KMS-11 (cell line): ENCODE measurements at regions not wholly inside any gene's neighbourhood (a gene's known extent, or its start where the extent isn't known, plus 50 kb on each side); places are given as distances from the start of the nearest gene placed in this dataset.

Experiments used
- H2AFZ ChIP-seq: fragments of 200-600 bp; sonication (generic); 2 replicates; pipeline ENCODE4 v1.6.1; 2016; ENCODE audit warnings: antibody characterized with exemption, mixed run types, low read depth
- H3K27ac ChIP-seq: fragments of 200-600 bp; sonication (generic); 2 replicates; pipeline ENCODE4 v1.6.1; 2016; ENCODE audit warnings: mild to moderate bottlenecking, mixed run types
- H3K27me3 ChIP-seq: fragments of 200-600 bp; sonication (generic); 2 replicates; pipeline ENCODE4 v1.6.1; 2017; ENCODE audit warnings: mild to moderate bottlenecking, low read depth, mixed run types, moderate library complexity; ENCODE audit not compliant: insufficient read depth
- H3K36me3 ChIP-seq: fragments of 200-600 bp; sonication (generic); 2 replicates; pipeline ENCODE4 v1.6.1; 2017; ENCODE audit warnings: mild to moderate bottlenecking, mixed run types; ENCODE audit not compliant: insufficient read depth
- H3K4me1 ChIP-seq: fragments of 200-600 bp; sonication (generic); 2 replicates; pipeline ENCODE4 v1.6.1; 2016; ENCODE audit warnings: mild to moderate bottlenecking, low read depth, mixed run types; ENCODE audit not compliant: poor library complexity, severe bottlenecking
- H3K4me2 ChIP-seq: fragments of 200-600 bp; sonication (generic); 2 replicates; pipeline ENCODE4 v1.7.0; 2016; ENCODE audit warnings: mild to moderate bottlenecking, mixed run types
- H3K4me3 ChIP-seq: fragments of 200-600 bp; sonication (generic); IDR thresholded peaks from 2 replicates; pipeline ENCODE4 v1.6.1; 2017; ENCODE audit warnings: low read depth, low read length, mixed read lengths; ENCODE audit not compliant: insufficient read depth
- H3K79me2 ChIP-seq: fragments of 200-600 bp; sonication (generic); 2 replicates; pipeline ENCODE4 v1.6.1; 2016; ENCODE audit warnings: low read depth, mixed run types; ENCODE audit not compliant: insufficient read depth
- H3K9ac ChIP-seq: fragments of 200-600 bp; sonication (generic); 2 replicates; pipeline ENCODE4 v1.6.1; 2016; ENCODE audit warnings: mild to moderate bottlenecking, mixed run types
- H4K20me1 ChIP-seq: fragments of 200-600 bp; sonication (generic); 2 replicates; pipeline ENCODE4 v1.6.1; 2016; ENCODE audit warnings: mild to moderate bottlenecking, mixed run types; ENCODE audit not compliant: insufficient read depth
- TF ChIP-seq, protein P1 (sequence below): fragments of 200-600 bp; sonication (generic); conservative IDR thresholded peaks from 2 replicates; pipeline ENCODE4 v1.6.1; 2017; ENCODE audit warnings: low read depth, mild to moderate bottlenecking, antibody characterized with exemption, low read length, moderate library complexity, mixed read lengths

DNA sequence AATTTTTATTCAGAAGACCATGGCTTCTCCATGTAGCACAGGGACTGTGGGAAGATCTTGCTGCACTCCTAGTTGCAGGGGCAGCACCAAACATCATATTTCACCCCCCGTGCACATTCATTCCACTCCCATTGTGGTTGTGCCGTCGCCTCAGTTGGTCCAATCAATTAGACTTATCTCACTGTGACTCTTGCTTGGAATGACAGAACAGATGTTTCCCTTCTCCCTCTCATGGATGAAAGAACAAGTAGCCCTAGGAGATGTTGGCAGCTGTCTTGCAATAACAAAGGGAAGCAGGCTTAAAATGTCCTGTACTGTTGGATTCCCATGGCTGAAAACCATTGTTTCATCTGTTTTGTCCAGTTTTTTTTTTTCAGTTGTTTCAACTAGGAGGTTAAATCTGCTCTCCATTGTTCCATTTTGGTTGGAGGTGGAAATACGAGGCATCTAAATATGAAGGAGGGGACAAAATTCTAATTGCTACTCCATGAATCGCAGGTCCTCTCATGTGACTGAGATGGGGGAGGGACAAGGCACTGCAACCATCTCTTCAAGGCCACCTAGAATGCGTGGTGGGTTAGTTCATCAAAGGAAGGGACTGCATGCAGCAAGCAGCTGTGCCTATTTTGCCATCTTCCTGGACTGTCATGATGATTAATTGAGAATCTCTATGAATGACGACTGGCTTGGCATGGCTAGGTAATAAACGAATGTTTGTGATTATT, 214.4 kb downstream of the NSG2 start:
- TF ChIP-seq, protein P1, sequence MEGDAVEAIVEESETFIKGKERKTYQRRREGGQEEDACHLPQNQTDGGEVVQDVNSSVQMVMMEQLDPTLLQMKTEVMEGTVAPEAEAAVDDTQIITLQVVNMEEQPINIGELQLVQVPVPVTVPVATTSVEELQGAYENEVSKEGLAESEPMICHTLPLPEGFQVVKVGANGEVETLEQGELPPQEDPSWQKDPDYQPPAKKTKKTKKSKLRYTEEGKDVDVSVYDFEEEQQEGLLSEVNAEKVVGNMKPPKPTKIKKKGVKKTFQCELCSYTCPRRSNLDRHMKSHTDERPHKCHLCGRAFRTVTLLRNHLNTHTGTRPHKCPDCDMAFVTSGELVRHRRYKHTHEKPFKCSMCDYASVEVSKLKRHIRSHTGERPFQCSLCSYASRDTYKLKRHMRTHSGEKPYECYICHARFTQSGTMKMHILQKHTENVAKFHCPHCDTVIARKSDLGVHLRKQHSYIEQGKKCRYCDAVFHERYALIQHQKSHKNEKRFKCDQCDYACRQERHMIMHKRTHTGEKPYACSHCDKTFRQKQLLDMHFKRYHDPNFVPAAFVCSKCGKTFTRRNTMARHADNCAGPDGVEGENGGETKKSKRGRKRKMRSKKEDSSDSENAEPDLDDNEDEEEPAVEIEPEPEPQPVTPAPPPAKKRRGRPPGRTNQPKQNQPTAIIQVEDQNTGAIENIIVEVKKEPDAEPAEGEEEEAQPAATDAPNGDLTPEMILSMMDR: no peak
- no peaks in the 10 kb centered on the region for H4K20me1 ChIP-seq

DNA sequence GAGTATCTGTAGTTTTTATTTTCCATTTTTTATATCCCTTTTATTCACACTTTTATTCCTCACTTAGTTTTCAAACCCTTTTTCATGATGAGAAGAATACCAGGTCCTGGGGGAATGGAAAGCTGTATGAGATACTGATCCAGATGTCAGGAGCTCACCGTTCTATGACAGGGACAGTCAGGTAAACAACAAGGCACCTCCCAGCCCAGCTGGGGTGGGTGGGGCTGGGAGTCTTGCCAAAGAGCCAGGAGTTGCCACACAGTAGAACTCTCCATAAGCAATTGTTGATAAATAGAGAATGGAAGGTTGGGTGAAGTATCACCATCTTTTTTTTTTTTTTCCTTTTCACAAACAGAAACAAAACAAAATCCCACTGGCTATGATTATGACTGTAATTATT, 225.8 kb downstream of the NSG2 start:
- Histone ChIP-seq H3K4me1 (peaks cover 66% of the 10 kb centered on the region), H2AFZ (no peak overlapping the region), H3K79me2 (no peaks in the 10 kb centered on the region), H3K27ac (peak overlapping the region; percentile 93; the same call in 1 of the 2 replicates), H4K20me1 (no peaks in the 10 kb centered on the region), H3K27me3 (no peaks in the 10 kb centered on the region), H3K9ac (no peak overlapping the region), H3K36me3 (no peaks in the 10 kb centered on the region), H3K4me2 (peak overlapping the region; percentile 96), H3K4me3 (no peak overlapping the region)
- TF ChIP-seq, protein P1: no peak

More for the DNA sequence above, 214.4 kb downstream of the NSG2 start:
- Histone ChIP-seq H3K36me3 (no peaks in the 10 kb centered on the region), H3K4me2 (no peak overlapping the region), H2AFZ (no peak overlapping the region), H3K4me1 (no peaks in the 10 kb centered on the region), H3K4me3 (no peak overlapping the region), H3K27me3 (no peaks in the 10 kb centered on the region), H3K79me2 (no peaks in the 10 kb centered on the region), H3K9ac (no peak overlapping the region), H3K27ac (no peak overlapping the region)

DNA sequence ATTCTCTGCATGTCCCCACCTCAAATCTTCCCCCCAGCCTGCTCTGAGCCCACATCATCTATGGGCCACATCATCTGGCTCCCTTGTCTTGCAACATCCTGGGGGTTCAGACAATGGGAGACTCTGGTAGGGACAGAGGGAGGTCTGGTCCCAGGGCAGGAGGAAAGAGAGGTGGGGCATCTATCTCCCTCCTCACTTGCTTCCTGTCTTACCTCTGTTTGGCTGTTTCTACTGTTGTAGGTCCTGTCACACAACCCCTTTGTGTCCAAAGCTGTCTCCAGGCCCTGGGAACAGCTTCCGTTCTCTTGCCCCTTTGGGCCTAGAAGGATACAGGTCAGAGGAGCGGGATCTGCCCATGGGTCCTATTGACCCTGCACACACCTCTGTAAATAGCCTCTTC, 227.2 kb downstream of the NSG2 start:
- H3K27me3 ChIP-seq: no peaks in the 10 kb centered on the region
- peak overlapping the region; percentile 96 for H3K4me2 ChIP-seq
- no peaks in the 10 kb centered on the region for H3K79me2 ChIP-seq
- H3K4me3 ChIP-seq: no peak overlapping the region
- H4K20me1 ChIP-seq: no peaks in the 10 kb centered on the region
- H3K27ac ChIP-seq: peak overlapping the region; percentile 93
- TF ChIP-seq, protein P1: no peak
- H3K4me1 ChIP-seq: peaks cover 66% of the 10 kb centered on the region
- peak overlapping the region; percentile 50; the same call in 1 of the 2 replicates for H3K9ac ChIP-seq
- H3K36me3 ChIP-seq: no peaks in the 10 kb centered on the region
- H2AFZ ChIP-seq: peak overlapping the region; percentile 35; the same call in 1 of the 2 replicates

DNA sequence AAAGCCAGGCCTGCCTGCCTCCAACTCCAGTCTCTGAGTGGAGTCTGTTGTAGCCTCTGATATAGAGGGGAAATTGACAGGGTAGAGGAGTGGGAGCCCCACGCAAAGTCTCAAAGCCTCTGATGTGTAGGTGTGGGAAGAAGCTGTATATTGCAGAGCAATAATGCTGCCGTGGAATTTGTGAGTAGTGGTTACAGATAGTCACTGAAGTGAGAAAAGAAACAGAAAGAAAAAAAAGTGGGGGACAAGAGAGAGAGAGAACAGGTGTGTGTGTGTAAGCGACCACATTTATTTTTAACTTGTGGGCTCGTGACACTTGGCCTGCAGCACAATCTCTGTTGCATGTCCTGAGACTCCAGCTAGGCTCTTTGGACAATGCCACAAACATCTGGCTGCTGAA, 227.8 kb downstream of the NSG2 start:
- no peak overlapping the region for H3K4me3 ChIP-seq

More for the DNA sequence above, 227.8 kb downstream of the NSG2 start:
- Histone ChIP-seq H3K27ac (peak overlapping the region; percentile 93), H3K36me3 (no peaks in the 10 kb centered on the region), H3K27me3 (no peaks in the 10 kb centered on the region), H3K79me2 (no peaks in the 10 kb centered on the region), H3K9ac (peak overlapping the region; percentile 50; the same call in 1 of the 2 replicates), H3K4me1 (peaks cover 66% of the 10 kb centered on the region), H2AFZ (peak overlapping the region; percentile 35; the same call in 1 of the 2 replicates), H3K4me2 (peak overlapping the region; percentile 96), H4K20me1 (no peaks in the 10 kb centered on the region)
- TF ChIP-seq, protein P1: no peak
